ENCODE measurements at regions not wholly inside any gene's neighbourhood (a gene's known extent, or its start where the extent isn't known, plus 50 kb on each side); places are given as distances from the start of the nearest gene placed in this dataset.
A peak's percentile ranks its signal among the peaks of the same experiment; 100 is the strongest.

- DNase-seq (ENCODE audit: low read depth in 1 of 2, low spot score in 1 of 2), result no peak
- Histone ChIP-seq H3K4me2 (no peak overlapping the region), H3K27ac (no peak overlapping the region), H3K4me1 (peaks cover 6% of the 10 kb centered on the region; the same call in 1 of the 3 replicates), H3K9me3 (no peaks in the 10 kb centered on the region), H3K4me3 (no peak overlapping the region)
- POLR2A ChIA-PET, result no interaction called here
- CTCF ChIA-PET, result no interaction called here
- 27% methylated on average over 4 of the region's 4 CpGs for WGBS (ENCODE audit: missing lambda C conversion rate)
- FAIRE-seq, result no peak
- TF ChIP-seq MAFK (IDR thresholded peaks at IDR 0.05; ENCODE audit: partially characterized antibody), result peak; percentile 65
- TF ChIP-seq, protein P1, sequence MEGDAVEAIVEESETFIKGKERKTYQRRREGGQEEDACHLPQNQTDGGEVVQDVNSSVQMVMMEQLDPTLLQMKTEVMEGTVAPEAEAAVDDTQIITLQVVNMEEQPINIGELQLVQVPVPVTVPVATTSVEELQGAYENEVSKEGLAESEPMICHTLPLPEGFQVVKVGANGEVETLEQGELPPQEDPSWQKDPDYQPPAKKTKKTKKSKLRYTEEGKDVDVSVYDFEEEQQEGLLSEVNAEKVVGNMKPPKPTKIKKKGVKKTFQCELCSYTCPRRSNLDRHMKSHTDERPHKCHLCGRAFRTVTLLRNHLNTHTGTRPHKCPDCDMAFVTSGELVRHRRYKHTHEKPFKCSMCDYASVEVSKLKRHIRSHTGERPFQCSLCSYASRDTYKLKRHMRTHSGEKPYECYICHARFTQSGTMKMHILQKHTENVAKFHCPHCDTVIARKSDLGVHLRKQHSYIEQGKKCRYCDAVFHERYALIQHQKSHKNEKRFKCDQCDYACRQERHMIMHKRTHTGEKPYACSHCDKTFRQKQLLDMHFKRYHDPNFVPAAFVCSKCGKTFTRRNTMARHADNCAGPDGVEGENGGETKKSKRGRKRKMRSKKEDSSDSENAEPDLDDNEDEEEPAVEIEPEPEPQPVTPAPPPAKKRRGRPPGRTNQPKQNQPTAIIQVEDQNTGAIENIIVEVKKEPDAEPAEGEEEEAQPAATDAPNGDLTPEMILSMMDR (IDR thresholded peaks at IDR 0.05), result no peak
- ATAC-seq, result no peak
Measured at GRCh38 chr2:204468746-204469429, 76.4 kb upstream of the PARD3B start.

GRCh38 chr2:204470178-204470620 lies 75.1 kb upstream of the PARD3B start:
- 56% methylated on average over 4 of the region's 4 CpGs for WGBS (ENCODE audit: missing lambda C conversion rate)
- Histone ChIP-seq H3K27ac (no peak overlapping the region), H3K9me3 (no peaks in the 10 kb centered on the region), H3K4me1 (peaks cover 6% of the 10 kb centered on the region; the same call in 1 of the 3 replicates), H3K4me2 (no peak overlapping the region), H3K4me3 (no peak overlapping the region)
- CTCF ChIA-PET, result interaction anchor here (0.8 kb wide), 1 partner anchor 11 kb away, joined by 3 read pairs; no protein-coding TSS in a partner anchor
- ATAC-seq, result no peak
- no peak for FAIRE-seq
- DNase-seq (ENCODE audit: low read depth in 1 of 2, low spot score in 1 of 2), result no peak
- no peak for TF ChIP-seq HES2 (IDR thresholded peaks at IDR 0.05)
- no peak for TF ChIP-seq REST (IDR thresholded peaks at IDR 0.05)
- TF ChIP-seq KDM5A (IDR thresholded peaks at IDR 0.05), result no peak
- no peak for TF ChIP-seq NPAS2 (CRISPR knock-in tag; IDR thresholded peaks at IDR 0.05; ENCODE audit: borderline replicate concordance)
- POLR2A ChIA-PET, result no interaction called here

DNA sequence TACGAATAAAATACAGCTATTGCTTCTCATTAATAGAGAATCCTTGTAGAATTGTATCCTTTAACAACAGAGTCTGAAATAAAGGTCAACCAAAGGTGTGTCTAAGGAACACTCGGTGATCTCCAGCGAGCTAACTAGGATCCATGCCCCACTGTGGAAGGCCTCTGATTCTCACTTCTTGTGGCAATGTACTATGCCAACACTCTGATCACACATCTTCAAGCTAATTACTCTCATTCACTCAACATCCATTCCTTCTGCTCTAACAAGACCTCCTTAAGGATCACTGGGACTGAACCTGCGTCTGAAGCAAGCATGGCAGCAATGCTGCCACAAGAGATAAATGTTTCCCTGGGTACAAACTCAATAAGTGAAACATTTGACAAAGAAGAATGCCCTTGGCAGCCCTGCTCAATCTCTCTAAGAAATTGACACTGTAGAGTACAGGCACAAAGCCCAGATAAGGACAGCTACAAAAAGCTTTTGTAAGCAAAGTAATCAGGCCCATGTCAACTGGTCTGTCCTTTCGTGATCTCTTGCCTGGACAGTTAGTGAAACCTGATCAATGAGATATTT lies 74.6 kb upstream of the PARD3B start:
- TF ChIP-seq FOSB (CRISPR knock-in tag; IDR thresholded peaks at IDR 0.05) (no peak), CEBPB (IDR thresholded peaks at IDR 0.05) (no peak), HMGXB4 (CRISPR knock-in tag; IDR thresholded peaks at IDR 0.05; ENCODE audit: borderline replicate concordance) (no peak), FOXS1 (CRISPR knock-in tag; IDR thresholded peaks at IDR 0.05) (no peak), NPAS2 (CRISPR knock-in tag; IDR thresholded peaks at IDR 0.05; ENCODE audit: borderline replicate concordance) (no peak)
- TF ChIP-seq, protein P2, sequence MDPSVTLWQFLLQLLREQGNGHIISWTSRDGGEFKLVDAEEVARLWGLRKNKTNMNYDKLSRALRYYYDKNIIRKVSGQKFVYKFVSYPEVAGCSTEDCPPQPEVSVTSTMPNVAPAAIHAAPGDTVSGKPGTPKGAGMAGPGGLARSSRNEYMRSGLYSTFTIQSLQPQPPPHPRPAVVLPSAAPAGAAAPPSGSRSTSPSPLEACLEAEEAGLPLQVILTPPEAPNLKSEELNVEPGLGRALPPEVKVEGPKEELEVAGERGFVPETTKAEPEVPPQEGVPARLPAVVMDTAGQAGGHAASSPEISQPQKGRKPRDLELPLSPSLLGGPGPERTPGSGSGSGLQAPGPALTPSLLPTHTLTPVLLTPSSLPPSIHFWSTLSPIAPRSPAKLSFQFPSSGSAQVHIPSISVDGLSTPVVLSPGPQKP (IDR thresholded peaks at IDR 0.05; ENCODE audit: low read depth, low read length), result no peak
- DNase-seq (ENCODE audit: low read depth in 1 of 2, low spot score in 1 of 2), result no peak
- no peaks in the 10 kb centered on the region for H3K9me3 ChIP-seq
- 47% methylated on average over 5 of the region's 5 CpGs for WGBS (ENCODE audit: missing lambda C conversion rate)
- ATAC-seq, result no peak
- CTCF ChIA-PET, result interaction anchor here (0.8 kb wide), 1 partner anchor 12 kb away, joined by 3 read pairs; no protein-coding TSS in a partner anchor
- no peak for FAIRE-seq
- H3K4me1 ChIP-seq, result peaks cover 6% of the 10 kb centered on the region; the same call in 1 of the 3 replicates
- POLR2A ChIA-PET, result no interaction called here
- no peak overlapping the region for H3K27ac ChIP-seq
- no peak overlapping the region for H3K4me3 ChIP-seq
- H3K4me2 ChIP-seq, result no peak overlapping the region
